Stimulated activated naive CD4-positive, alpha-beta T cell (primary cell): ENCODE measurements at regions not wholly inside any gene's neighbourhood (a gene's known extent, or its start where the extent isn't known, plus 50 kb on each side); places are given as distances from the start of the nearest gene placed in this dataset.

Source experiments
- DNase-seq, 6 experiments: peaks; one replicate each; lab custom pipeline; 2025; lab: John Stamatoyannopoulos, UW

GRCh38 chr12:27382924-27383323 lies 50.3 kb downstream of the BMAL2 start:
- no peak for DNase-seq

- DNase-seq = peak in 5 of 6 experiments; percentile 5 to 36 (median 13)
These were observed 51.0 kb downstream of the BMAL2 start for GRCh38 chr12:27383429-27384260.

GRCh38 chr12:27384261-27384590 lies 51.6 kb downstream of the BMAL2 start:
- DNase-seq = no peak

- no peak for DNase-seq
These were observed 53.3 kb downstream of the BMAL2 start for GRCh38 chr12:27385766-27386564.

GRCh38 chr12:27387473-27387872 lies 54.8 kb downstream of the BMAL2 start:
- no peak for DNase-seq

GRCh38 chr12:27388650-27389049 lies 56.0 kb downstream of the BMAL2 start:
- no peak for DNase-seq

GRCh38 chr12:27394676-27395075 lies 51.9 kb upstream of the SMCO2 start:
- no peak for DNase-seq

GRCh38 chr12:27396216-27396815 lies 50.2 kb upstream of the SMCO2 start:
- DNase-seq = no peak
